ENCODE measurements at regions not wholly inside any gene's neighbourhood (a gene's known extent, or its start where the extent isn't known, plus 50 kb on each side); places are given as distances from the start of the nearest gene placed in this dataset.

DNA sequence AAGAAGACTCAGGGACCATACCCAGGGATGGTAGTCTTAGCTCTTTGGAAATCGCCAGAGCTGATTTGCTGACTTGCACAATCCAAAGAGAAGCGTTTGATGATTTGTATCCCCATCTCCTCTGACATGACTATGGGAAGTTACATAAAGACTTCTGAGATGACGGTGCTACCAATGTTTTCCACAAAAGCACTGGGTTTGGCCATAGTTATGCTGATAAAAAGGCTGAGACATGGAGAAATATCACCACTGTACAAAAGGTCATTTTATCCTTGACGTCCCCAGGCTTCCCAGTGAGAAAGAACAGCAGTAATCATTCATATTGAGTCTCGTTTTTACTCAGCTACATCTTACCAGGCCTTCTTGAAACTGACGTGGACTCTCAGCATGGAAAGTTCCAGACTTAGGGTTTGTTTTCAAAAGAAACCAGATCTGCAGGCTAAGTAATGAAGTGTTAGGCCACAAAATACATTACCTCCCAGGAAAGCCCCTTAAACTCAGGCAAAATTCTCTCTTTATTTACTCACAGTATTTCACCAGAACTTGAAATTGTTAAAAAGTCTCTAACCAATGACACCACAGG is 370.3 kb upstream of the JARID2 start:
- H3K18ac ChIP-seq (ENCODE audit: insufficient read length, low read depth, low read length), result no peak overlapping the region
- H3K4me1 Mint-ChIP-seq, result peaks cover 46 to 60% of the 10 kb centered on the region in 2 experiments
- no peaks in the 10 kb centered on the region for H3K36me3 Mint-ChIP-seq (ENCODE audit: insufficient read depth in 1 of 3, low read depth in 3 of 3)
- TF ChIP-seq CTCF (conservative IDR thresholded peaks at IDR 0.05), result no peak
- H3K56ac ChIP-seq (ENCODE audit: insufficient read length, low read depth, low read length), result no peak overlapping the region
- H3K79me2 ChIP-seq (ENCODE audit: insufficient read depth, low read length), result no peaks in the 10 kb centered on the region; the same call in 1 of the 2 replicates
- DNase-seq, result no peak
- no peak overlapping the region for H2BK5ac ChIP-seq (ENCODE audit: insufficient read length, low read length)
- H4K5ac ChIP-seq (ENCODE audit: insufficient read length, low read depth, low read length), result no peak overlapping the region
- H3K4me3 Mint-ChIP-seq, result no peak overlapping the region
- H3K9me3 Mint-ChIP-seq, result no peaks in the 10 kb centered on the region
- H2BK20ac ChIP-seq (ENCODE audit: low read depth, low read length, poor library complexity, severe bottlenecking), result no peak overlapping the region
- H3K4me2 ChIP-seq (ENCODE audit: insufficient read depth, insufficient read length, low read length), result no peak overlapping the region
- H3K14ac ChIP-seq (ENCODE audit: insufficient read depth, low read length), result no peak overlapping the region
- H3K79me1 ChIP-seq (ENCODE audit: insufficient read depth, low read depth, low read length, poor library complexity, severe bottlenecking), result no peaks in the 10 kb centered on the region
- no CpG with 5 or more reads among the region's 6 CpGs for WGBS (ENCODE audit: extremely low coverage, insufficient read length, low lambda C conversion rate)
- H3K23me2 ChIP-seq (ENCODE audit: insufficient read length, low read depth, low read length, poor library complexity, severe bottlenecking), result no peaks in the 10 kb centered on the region
- H3K4ac ChIP-seq (ENCODE audit: low read depth, low read length), result no peak overlapping the region
- no peaks in the 10 kb centered on the region for H3K27me3 ChIP-seq (ENCODE audit: insufficient read depth, low read length)
- H4K20me1 ChIP-seq (ENCODE audit: control insufficient read depth, insufficient read depth, insufficient read length), result no peaks in the 10 kb centered on the region
- H3K23ac ChIP-seq (ENCODE audit: insufficient read length, low read depth, low read length), result no peak overlapping the region
- no peak overlapping the region for H2BK120ac ChIP-seq (ENCODE audit: low read depth, low read length, poor library complexity, severe bottlenecking)
- no peak overlapping the region for H3K9ac ChIP-seq (ENCODE audit: extremely low read depth, insufficient read length, low read length)
- no peaks in the 10 kb centered on the region for H3K27me3 Mint-ChIP-seq (ENCODE audit: low read depth)
- no peaks in the 10 kb centered on the region for H3K9me3 ChIP-seq (ENCODE audit: control insufficient read depth, low read depth, low read length)
- H3K27ac Mint-ChIP-seq, result peak overlapping the region in 1 of 3 experiments; percentile 36; a peak in 1 of 7 replicates
- no peak overlapping the region for H3K27ac ChIP-seq (ENCODE audit: insufficient read length, low read depth, low read length)
- no peak overlapping the region for H4K8ac ChIP-seq (replicated peaks; ENCODE audit: insufficient read length, low read depth, low read length)
- no peak overlapping the region for H2BK15ac ChIP-seq (ENCODE audit: low read depth, low read length)
- H2AFZ ChIP-seq (ENCODE audit: low read length), result no peak overlapping the region
- no peak overlapping the region for H3T11ph ChIP-seq (ENCODE audit: low read length)
- no peak overlapping the region for H4K91ac ChIP-seq (ENCODE audit: insufficient read length, low read depth, low read length)
- H3K4me1 ChIP-seq (ENCODE audit: insufficient read depth, low read length), result peaks cover 16% of the 10 kb centered on the region; the same call in 1 of the 2 replicates
- no peak overlapping the region for H2BK12ac ChIP-seq (ENCODE audit: insufficient read length, low read depth, low read length)
- H2AK5ac ChIP-seq (ENCODE audit: insufficient read length, low read length), result no peak overlapping the region
